T-helper 1 cell treated with Interleukin-12 subunit alpha and Interleukin-12 subunit beta and Interleukin-4 antibody, amounts not matched to agents 30 ng/mL and 1 ng/mL, for 36 hours (primary cell): ENCODE measurements at regions not wholly inside any gene's neighbourhood (a gene's known extent, or its start where the extent isn't known, plus 50 kb on each side); places are given as distances from the start of the nearest gene placed in this dataset.

Experiments used
- intact Hi-C: fragments of 100-400 bp; cut with micrococcal nuclease; formaldehyde crosslinking; loops from one replicate; pipeline ENCODE4 v1.15.1; 2024

GRCh38 chr5:143730112-143730801 is 81.7 kb upstream of the HMHB1 start:
- intact Hi-C loops, result no loop called here

- intact Hi-C loops, result no loop called here
Measured at GRCh38 chr5:143729334-143729946, 82.5 kb upstream of the HMHB1 start.

GRCh38 chr5:143723159-143723558 is 88.8 kb upstream of the HMHB1 start:
- intact Hi-C loops, result no loop called here

GRCh38 chr5:143721925-143722324 is 90.0 kb upstream of the HMHB1 start:
- intact Hi-C loops, result no loop called here

GRCh38 chr5:143720689-143721088 is 91.3 kb upstream of the HMHB1 start:
- intact Hi-C loops, result no loop called here

GRCh38 chr5:143717400-143717799 is 94.6 kb upstream of the HMHB1 start:
- intact Hi-C loops, result no loop called here

- intact Hi-C loops, result no loop called here
Measured at GRCh38 chr5:143716881-143717280, 95.1 kb upstream of the HMHB1 start.

- intact Hi-C loops, result no loop called here
Measured at GRCh38 chr5:143715616-143716015, 96.3 kb upstream of the HMHB1 start.

GRCh38 chr5:143714629-143715028 is 97.3 kb upstream of the HMHB1 start:
- intact Hi-C loops, result no loop called here

- intact Hi-C loops, result no loop called here
Measured at GRCh38 chr5:143713047-143714003, 98.6 kb upstream of the HMHB1 start.

- intact Hi-C loops, result no loop called here
Measured at GRCh38 chr5:143708672-143709071, 103.3 kb upstream of the HMHB1 start.

- intact Hi-C loops, result no loop called here
Measured at GRCh38 chr5:143707806-143708205, 104.2 kb upstream of the HMHB1 start.

- intact Hi-C loops, result no loop called here
Measured at GRCh38 chr5:143705381-143705780, 106.6 kb upstream of the HMHB1 start.

GRCh38 chr5:143703659-143704058 is 108.3 kb upstream of the HMHB1 start:
- intact Hi-C loops, result no loop called here

GRCh38 chr5:143701493-143701892 is 110.5 kb upstream of the HMHB1 start:
- intact Hi-C loops, result no loop called here

GRCh38 chr5:143700994-143701393 is 111.0 kb upstream of the HMHB1 start:
- intact Hi-C loops, result no loop called here

- intact Hi-C loops, result loop anchor here (10.0 kb wide), 1 partner anchor 496 kb away; no protein-coding TSS in a partner anchor
Measured at GRCh38 chr5:143699121-143699520, 112.8 kb upstream of the HMHB1 start.

- intact Hi-C loops, result loop anchor here (10.0 kb wide), 1 partner anchor 496 kb away; no protein-coding TSS in a partner anchor
Measured at GRCh38 chr5:143698574-143698973, 113.4 kb upstream of the HMHB1 start.

- intact Hi-C loops, result loop anchor here (10.0 kb wide), 1 partner anchor 498 kb away; no protein-coding TSS in a partner anchor
Measured at GRCh38 chr5:143696921-143697320, 115.0 kb upstream of the HMHB1 start.

- intact Hi-C loops, result loop anchor here (10.0 kb wide), 1 partner anchor 499 kb away; no protein-coding TSS in a partner anchor
Measured at GRCh38 chr5:143695941-143696340, 116.0 kb upstream of the HMHB1 start.

- intact Hi-C loops, result loop anchor here (10.0 kb wide), 1 partner anchor 499 kb away; no protein-coding TSS in a partner anchor
Measured at GRCh38 chr5:143695244-143695864, 116.6 kb upstream of the HMHB1 start.
